Stimulated activated effector memory CD8-positive, alpha-beta T cell treated with anti-CD3 and anti-CD28 coated beads, Interleukin-12 subunit alpha, Interleukin-12 subunit beta, amount 100 ng/mL, for 72 hours (primary cell): ENCODE measurements at regions not wholly inside any gene's neighbourhood (a gene's known extent, or its start where the extent isn't known, plus 50 kb on each side); places are given as distances from the start of the nearest gene placed in this dataset.

ENCODE experiments used
- ATAC-seq: fragments of 150-1000 bp; cut with Tn5 transposase; 2 replicates; pipeline ENCODE4 v1.10.0; 2021
- DNase-seq, 2 donors: peaks; one replicate each; pipeline ENCODE4 v3.0.0; 2021 to 2022; ENCODE audit warnings: low spot score in 2 of 2
- H3K27ac Mint-ChIP-seq: one replicate; pipeline ENCODE4 v1.8.0; 2022; ENCODE audit warnings: mild to moderate bottlenecking, mixed read lengths
- H3K36me3 Mint-ChIP-seq: one replicate; pipeline ENCODE4 v1.8.0; 2022; ENCODE audit warnings: mild to moderate bottlenecking, mixed read lengths
- H3K4me1 Mint-ChIP-seq: one replicate; pipeline ENCODE4 v1.8.0; 2022; ENCODE audit warnings: mixed read lengths
- H3K4me3 Mint-ChIP-seq: one replicate; pipeline ENCODE4 v1.8.0; 2022; ENCODE audit warnings: mild to moderate bottlenecking, mixed read lengths
- H3K9me3 Mint-ChIP-seq: one replicate; pipeline ENCODE4 v1.8.0; 2022; ENCODE audit warnings: mixed read lengths

DNA sequence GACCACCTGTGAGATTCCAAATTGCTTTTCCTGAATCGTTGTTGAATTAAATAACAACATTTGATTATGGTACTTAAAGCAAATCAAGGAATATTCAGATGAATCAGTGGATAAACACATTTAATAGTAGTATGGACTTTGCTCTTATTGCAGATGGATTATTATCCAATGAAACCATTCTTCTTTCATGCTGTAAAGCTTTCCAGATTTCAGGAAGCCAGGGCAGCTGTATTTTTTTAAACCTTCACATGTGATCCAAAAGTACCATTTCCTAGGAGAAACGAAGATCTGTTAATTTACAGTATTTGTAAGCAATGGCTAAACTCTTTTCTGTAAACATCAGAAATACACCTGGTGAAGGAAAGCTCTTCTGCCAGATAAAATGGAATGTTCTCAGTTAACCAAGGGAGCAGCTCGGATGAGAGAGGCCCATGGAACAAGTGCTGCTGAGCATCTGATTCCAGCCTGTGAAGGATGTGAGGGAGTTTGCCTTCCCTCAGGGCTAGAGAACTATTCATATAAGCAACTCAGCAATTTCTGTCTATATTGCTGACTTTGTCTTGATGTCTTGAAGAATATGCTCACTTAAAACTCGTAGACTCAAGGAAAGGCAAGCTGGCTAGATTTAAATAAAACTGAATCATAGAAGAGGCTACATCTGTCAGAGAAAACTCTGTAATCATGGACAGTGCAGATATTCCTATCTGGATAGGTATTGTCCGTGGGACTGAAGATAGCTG is 94.4 kb upstream of the LIMCH1 start:
- no peaks in the 10 kb centered on the region for H3K9me3 Mint-ChIP-seq
- no peak overlapping the region for H3K4me3 Mint-ChIP-seq
- DNase-seq, result no peak
- no peaks in the 10 kb centered on the region for H3K4me1 Mint-ChIP-seq
- no peaks in the 10 kb centered on the region for H3K36me3 Mint-ChIP-seq
- H3K27ac Mint-ChIP-seq, result no peak overlapping the region
- ATAC-seq, result no peak

DNA sequence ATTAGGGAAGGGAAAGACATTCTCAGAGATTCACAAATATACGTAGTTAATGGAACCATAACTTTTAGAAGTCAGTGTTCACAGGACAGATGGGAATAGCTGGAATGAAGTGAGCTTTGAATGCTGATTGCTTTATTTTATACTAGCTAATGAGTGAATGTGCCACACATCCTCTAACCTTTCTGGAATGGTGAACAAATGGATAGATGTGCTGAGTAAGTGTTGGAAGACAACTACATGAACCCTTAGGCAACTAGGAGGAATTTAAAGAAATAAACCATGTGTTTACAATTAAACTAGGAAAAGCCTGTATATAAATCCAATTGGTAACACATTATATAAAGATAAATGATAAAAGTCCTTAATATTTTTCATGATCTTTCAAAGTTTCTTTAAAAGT is 91.6 kb upstream of the LIMCH1 start:
- ATAC-seq (no peak), DNase-seq (no peak)
- H3K9me3 Mint-ChIP-seq, result peaks cover 5% of the 10 kb centered on the region
- no peaks in the 10 kb centered on the region for H3K4me1 Mint-ChIP-seq
- H3K36me3 Mint-ChIP-seq, result no peaks in the 10 kb centered on the region
- H3K27ac Mint-ChIP-seq, result no peak overlapping the region
- no peak overlapping the region for H3K4me3 Mint-ChIP-seq

DNA sequence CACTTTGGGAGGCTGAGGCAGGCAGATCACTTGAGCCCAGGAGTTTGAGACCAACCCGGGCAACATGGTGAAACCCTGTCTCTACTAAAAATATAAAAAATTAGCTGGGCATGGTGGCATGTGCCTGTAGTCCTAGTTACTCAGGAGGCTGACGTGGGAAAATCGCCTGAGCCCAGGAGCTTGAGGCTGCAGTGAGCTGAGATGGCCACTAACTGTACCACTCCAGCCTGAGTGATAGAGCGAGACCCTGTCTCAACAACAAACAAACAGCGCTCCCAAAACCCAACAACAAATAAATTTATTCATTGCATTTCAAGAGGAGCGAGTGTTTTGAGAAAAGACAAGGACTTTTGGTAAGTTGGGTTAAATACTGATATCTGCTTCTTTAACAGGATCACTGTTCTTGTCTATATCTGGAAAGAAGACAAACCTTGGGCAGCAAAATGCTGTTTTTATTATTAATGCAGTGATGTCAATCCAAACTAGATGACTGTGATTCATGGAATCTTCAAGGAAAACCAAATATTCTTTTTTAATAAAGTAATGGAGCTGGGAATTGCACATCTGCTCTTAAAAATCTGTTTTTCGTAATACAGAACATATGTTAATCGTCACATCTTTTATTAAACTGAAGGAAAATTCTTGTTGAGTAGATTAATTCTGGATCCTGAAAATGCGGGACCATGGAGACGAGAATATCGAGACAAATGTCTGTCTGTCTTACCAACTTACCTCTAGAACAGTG is 90.8 kb upstream of the LIMCH1 start:
- H3K27ac Mint-ChIP-seq, result no peak overlapping the region
- DNase-seq, result no peak
- no peaks in the 10 kb centered on the region for H3K36me3 Mint-ChIP-seq
- H3K4me1 Mint-ChIP-seq, result no peaks in the 10 kb centered on the region
- H3K4me3 Mint-ChIP-seq, result no peak overlapping the region
- H3K9me3 Mint-ChIP-seq, result peaks cover 5% of the 10 kb centered on the region
- no peak for ATAC-seq

GRCh38 chr4:41448934-41449333 is 89.0 kb upstream of the LIMCH1 start:
- Mint-ChIP-seq H3K27ac (no peak overlapping the region), H3K9me3 (peaks cover 5% of the 10 kb centered on the region), H3K36me3 (no peaks in the 10 kb centered on the region), H3K4me1 (no peaks in the 10 kb centered on the region), H3K4me3 (no peak overlapping the region)
- DNase-seq, result no peak
- ATAC-seq, result no peak

GRCh38 chr4:41451961-41452360 is 86.0 kb upstream of the LIMCH1 start:
- peaks cover 5% of the 10 kb centered on the region for H3K9me3 Mint-ChIP-seq
- no peaks in the 10 kb centered on the region for H3K4me1 Mint-ChIP-seq
- ATAC-seq (no peak), DNase-seq (no peak)
- H3K27ac Mint-ChIP-seq, result no peak overlapping the region
- H3K4me3 Mint-ChIP-seq, result no peak overlapping the region
- no peaks in the 10 kb centered on the region for H3K36me3 Mint-ChIP-seq

GRCh38 chr4:41452484-41453225 is 85.3 kb upstream of the LIMCH1 start:
- Mint-ChIP-seq H3K27ac (no peak overlapping the region), H3K4me3 (no peak overlapping the region), H3K36me3 (no peaks in the 10 kb centered on the region), H3K9me3 (peaks cover 5% of the 10 kb centered on the region), H3K4me1 (no peaks in the 10 kb centered on the region)
- no peak for ATAC-seq
- DNase-seq, result no peak

DNA sequence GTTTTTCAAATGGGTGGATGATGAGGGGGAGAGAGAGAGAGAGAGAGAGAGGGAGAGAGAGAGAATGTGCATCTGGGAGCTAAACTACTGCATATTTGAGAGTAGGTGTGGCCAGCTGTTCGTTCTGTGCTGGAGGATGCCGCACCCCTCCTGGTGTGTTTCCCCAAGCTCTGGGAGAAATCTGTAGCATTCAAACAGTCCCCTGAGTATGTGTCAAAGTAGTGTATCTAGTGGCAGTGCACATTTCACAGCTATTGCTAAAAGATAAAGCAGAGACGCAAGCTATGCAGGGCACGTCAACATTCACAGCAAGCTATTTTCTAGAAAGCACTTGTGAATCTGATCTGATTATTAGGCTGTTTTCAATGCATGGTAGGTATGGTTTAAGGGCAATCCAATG is 83.5 kb upstream of the LIMCH1 start:
- ATAC-seq (no peak), DNase-seq (no peak)
- H3K36me3 Mint-ChIP-seq, result no peaks in the 10 kb centered on the region
- peaks cover under 1% of the 10 kb centered on the region for H3K9me3 Mint-ChIP-seq
- H3K4me3 Mint-ChIP-seq, result no peak overlapping the region
- no peak overlapping the region for H3K27ac Mint-ChIP-seq
- H3K4me1 Mint-ChIP-seq, result no peaks in the 10 kb centered on the region

GRCh38 chr4:41455206-41455605 is 82.8 kb upstream of the LIMCH1 start:
- Mint-ChIP-seq H3K36me3 (no peaks in the 10 kb centered on the region), H3K27ac (no peak overlapping the region), H3K4me3 (no peak overlapping the region), H3K4me1 (no peaks in the 10 kb centered on the region), H3K9me3 (no peaks in the 10 kb centered on the region)
- DNase-seq, result no peak
- no peak for ATAC-seq

DNA sequence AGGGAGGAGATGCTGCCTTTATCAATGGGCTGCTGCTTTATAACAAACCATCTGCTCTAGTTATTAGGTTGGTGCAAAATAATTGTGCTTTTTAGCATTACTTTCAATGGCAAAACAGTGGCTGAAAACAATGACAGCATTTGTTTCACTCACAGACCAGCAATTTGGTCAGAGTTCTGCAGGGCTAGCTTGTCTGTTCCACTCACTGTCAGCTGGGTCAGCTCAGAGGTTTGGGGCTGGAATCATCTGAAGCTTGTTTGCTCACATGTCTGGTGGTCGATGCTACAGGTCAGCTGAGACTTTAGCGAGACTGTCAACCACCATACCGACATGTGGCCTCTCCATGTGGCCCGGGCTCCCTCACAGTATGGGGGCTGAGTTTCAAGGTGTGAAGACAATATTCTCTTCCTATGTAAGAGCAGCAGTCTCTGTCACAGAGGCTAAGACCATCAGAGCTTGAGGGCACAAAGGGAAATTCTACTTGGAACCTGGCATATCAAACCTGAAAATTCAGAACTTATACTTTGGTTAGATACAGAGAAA is 81.3 kb upstream of the LIMCH1 start:
- H3K9me3 Mint-ChIP-seq, result no peaks in the 10 kb centered on the region
- H3K4me1 Mint-ChIP-seq, result no peaks in the 10 kb centered on the region
- no peaks in the 10 kb centered on the region for H3K36me3 Mint-ChIP-seq
- H3K4me3 Mint-ChIP-seq, result no peak overlapping the region
- DNase-seq (no peak), ATAC-seq (no peak)
- no peak overlapping the region for H3K27ac Mint-ChIP-seq

GRCh38 chr4:41458689-41459088 is 79.3 kb upstream of the LIMCH1 start:
- H3K27ac Mint-ChIP-seq, result no peak overlapping the region
- no peak for ATAC-seq
- H3K4me1 Mint-ChIP-seq, result no peaks in the 10 kb centered on the region
- H3K36me3 Mint-ChIP-seq, result no peaks in the 10 kb centered on the region
- no peak for DNase-seq
- no peaks in the 10 kb centered on the region for H3K9me3 Mint-ChIP-seq
- no peak overlapping the region for H3K4me3 Mint-ChIP-seq

DNA sequence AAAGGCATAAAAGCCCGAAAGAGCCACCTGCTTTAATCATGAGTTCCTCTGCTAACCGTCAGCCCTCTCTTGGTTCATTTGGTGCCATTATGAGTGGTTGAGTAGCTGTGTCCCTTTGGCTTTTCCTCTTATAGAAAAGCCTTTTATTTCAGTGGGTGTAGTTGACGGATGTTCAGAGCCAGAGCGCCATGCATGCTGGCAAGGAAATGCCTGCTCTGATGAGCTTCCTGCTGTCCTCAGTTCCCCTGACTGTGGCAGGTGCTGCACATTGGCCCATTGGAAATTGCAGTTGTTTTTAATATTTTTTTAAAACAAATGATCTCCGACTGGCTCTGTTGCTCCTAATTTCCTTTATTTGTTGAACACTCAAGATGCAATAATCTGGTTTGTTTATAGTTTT is 77.3 kb upstream of the LIMCH1 start:
- Mint-ChIP-seq H3K4me1 (no peaks in the 10 kb centered on the region), H3K9me3 (peaks cover 4% of the 10 kb centered on the region), H3K27ac (no peak overlapping the region), H3K4me3 (no peak overlapping the region), H3K36me3 (no peaks in the 10 kb centered on the region)
- DNase-seq, result no peak
- ATAC-seq, result no peak

DNA sequence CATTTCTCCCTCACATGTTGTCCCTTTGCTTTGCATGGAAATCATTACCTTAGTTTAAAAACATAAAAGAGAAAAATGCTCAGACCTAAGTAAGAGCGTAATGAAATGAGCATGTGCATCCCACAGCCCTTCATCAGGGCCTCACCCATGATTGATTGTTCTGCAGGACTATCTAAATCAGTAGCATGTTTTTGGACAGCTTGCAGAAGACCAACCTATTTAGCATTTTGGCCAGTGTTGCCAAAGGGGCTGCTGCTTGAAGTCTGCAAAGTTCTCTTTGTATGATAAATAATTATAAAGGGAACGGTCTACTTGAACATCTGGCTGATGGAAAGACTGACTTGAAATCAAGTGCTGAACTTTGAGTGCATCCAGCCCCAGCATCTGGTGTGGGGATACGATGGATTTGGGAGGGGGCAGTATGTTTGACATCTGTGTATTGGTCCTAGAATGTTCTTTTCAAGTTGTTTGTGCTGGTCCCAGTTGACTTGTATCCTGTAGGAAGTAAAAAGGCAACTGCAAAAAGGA is 76.1 kb upstream of the LIMCH1 start:
- ATAC-seq (no peak), DNase-seq (no peak)
- Mint-ChIP-seq H3K4me3 (no peak overlapping the region), H3K9me3 (peaks cover 7% of the 10 kb centered on the region), H3K4me1 (no peaks in the 10 kb centered on the region), H3K27ac (no peak overlapping the region), H3K36me3 (no peaks in the 10 kb centered on the region)

- ATAC-seq, result no peak
- no peaks in the 10 kb centered on the region for H3K4me1 Mint-ChIP-seq
- DNase-seq, result no peak
- H3K27ac Mint-ChIP-seq, result no peak overlapping the region
- peaks cover 12% of the 10 kb centered on the region for H3K9me3 Mint-ChIP-seq
- no peak overlapping the region for H3K4me3 Mint-ChIP-seq
- H3K36me3 Mint-ChIP-seq, result no peaks in the 10 kb centered on the region
Observed at GRCh38 chr4:41465146-41465761, 72.7 kb upstream of the LIMCH1 start.

GRCh38 chr4:41466249-41466648 is 71.7 kb upstream of the LIMCH1 start:
- no peak for ATAC-seq
- DNase-seq, result no peak
- Mint-ChIP-seq H3K36me3 (no peaks in the 10 kb centered on the region), H3K27ac (no peak overlapping the region), H3K9me3 (peaks cover 13% of the 10 kb centered on the region), H3K4me3 (no peak overlapping the region), H3K4me1 (no peaks in the 10 kb centered on the region)

GRCh38 chr4:41468122-41468521 is 69.8 kb upstream of the LIMCH1 start:
- Mint-ChIP-seq H3K36me3 (no peaks in the 10 kb centered on the region), H3K4me1 (no peaks in the 10 kb centered on the region), H3K4me3 (no peak overlapping the region), H3K9me3 (peaks cover 15% of the 10 kb centered on the region), H3K27ac (no peak overlapping the region)
- no peak for ATAC-seq
- DNase-seq, result no peak
